HUES6 (cell line): ENCODE measurements at regions not wholly inside any gene's neighbourhood (a gene's known extent, or its start where the extent isn't known, plus 50 kb on each side); places are given as distances from the start of the nearest gene placed in this dataset.

ENCODE experiments used
- H3K27ac ChIP-seq: 2 replicates; pipeline ENCODE4 v1.7.0; 2013; ENCODE audit warnings: low read depth, mild to moderate bottlenecking, low read length, inconsistent platforms
- H3K27me3 ChIP-seq: 2 replicates; pipeline ENCODE4 v1.6.1; 2013; ENCODE audit warnings: low read length; ENCODE audit not compliant: control insufficient read depth, insufficient read depth
- H3K36me3 ChIP-seq: 2 replicates; pipeline ENCODE4 v1.6.1; 2013; ENCODE audit warnings: low read length; ENCODE audit not compliant: control insufficient read depth, insufficient read depth
- H3K4me1 ChIP-seq: 2 replicates; pipeline ENCODE4 v1.6.1; 2013; ENCODE audit warnings: low read length; ENCODE audit not compliant: control insufficient read depth, insufficient read depth
- H3K4me3 ChIP-seq: 2 replicates; pipeline ENCODE4 v1.5.1; 2013; ENCODE audit warnings: low read depth, low read length
- H3K9ac ChIP-seq: one replicate; pipeline ENCODE4 v1.6.1; 2013; ENCODE audit warnings: mild to moderate bottlenecking, low read length
- H3K9me3 ChIP-seq: 2 replicates; pipeline ENCODE4 v1.6.1; 2013; ENCODE audit warnings: low read depth, low read length; ENCODE audit not compliant: control insufficient read depth, insufficient read depth

DNA sequence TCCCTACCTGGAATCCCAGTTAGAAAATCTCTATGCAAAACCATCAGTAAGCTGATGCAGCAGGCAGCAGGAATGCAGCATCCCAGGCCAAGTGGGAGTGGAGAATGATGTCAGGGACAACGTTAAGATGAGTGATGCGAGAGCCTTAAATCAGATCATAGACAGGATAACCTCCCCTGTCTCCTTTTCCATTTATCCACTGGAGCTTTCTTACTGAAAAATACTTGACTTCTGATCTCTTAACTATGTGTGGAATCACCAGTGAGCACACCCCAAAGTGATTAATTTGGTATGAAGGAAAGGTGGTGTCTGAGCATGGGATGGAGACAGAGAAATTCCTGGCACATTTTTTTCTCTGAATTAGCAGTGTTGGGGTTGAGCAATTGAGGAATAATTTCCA lies 98.0 kb downstream of the RND3 start:
- H3K4me3 ChIP-seq = no peak overlapping the region
- H3K27ac ChIP-seq = no peak overlapping the region
- no peak overlapping the region for H3K9ac ChIP-seq
- H3K27me3 ChIP-seq = no peaks in the 10 kb centered on the region
- no peaks in the 10 kb centered on the region for H3K4me1 ChIP-seq
- H3K9me3 ChIP-seq = peaks cover 13% of the 10 kb centered on the region; the same call in 1 of the 2 replicates
- no peaks in the 10 kb centered on the region for H3K36me3 ChIP-seq

- H3K4me1 ChIP-seq = no peaks in the 10 kb centered on the region
- no peaks in the 10 kb centered on the region for H3K27me3 ChIP-seq
- H3K4me3 ChIP-seq = no peak overlapping the region
- peaks cover 13% of the 10 kb centered on the region; the same call in 1 of the 2 replicates for H3K9me3 ChIP-seq
- H3K9ac ChIP-seq = no peak overlapping the region
- no peaks in the 10 kb centered on the region for H3K36me3 ChIP-seq
- no peak overlapping the region for H3K27ac ChIP-seq
These were observed 99.2 kb downstream of the RND3 start for GRCh38 chr2:150388289-150388625.

DNA sequence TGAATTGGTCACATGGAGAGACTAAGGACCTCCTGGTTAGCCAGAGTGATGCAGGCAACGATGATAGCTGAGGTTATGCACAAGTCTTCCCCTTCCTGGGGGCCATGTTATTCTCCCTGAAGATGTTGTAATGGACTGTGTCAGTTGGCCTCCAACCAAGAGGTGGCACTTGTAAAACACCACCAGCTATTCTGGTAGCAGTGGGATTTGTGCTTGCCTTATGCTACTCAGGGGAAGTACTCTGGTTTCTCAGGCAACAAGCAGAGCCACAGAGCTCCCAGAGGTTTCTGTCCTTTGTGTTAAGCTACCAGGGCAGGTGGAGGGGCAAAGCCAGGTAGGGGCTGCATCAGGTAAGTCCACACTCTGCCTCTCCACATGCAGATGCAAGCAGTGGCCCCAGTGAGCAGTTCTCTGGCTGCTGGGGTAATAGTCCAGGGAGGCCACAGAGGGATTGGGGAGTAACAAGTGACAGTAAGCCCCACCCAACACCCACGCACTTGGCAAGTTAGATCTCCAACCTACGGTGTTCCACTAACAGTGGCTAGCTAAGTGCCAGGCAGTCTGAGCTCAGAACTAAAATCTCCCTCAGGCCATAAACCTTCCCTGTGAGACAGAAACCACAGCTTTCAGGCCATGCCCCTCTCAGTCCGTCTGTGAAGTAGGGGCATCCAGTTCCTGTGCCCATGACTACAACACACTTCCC lies 99.7 kb downstream of the RND3 start:
- Histone ChIP-seq H3K4me1 (no peaks in the 10 kb centered on the region), H3K4me3 (no peak overlapping the region), H3K36me3 (no peaks in the 10 kb centered on the region)

GRCh38 chr2:150385211-150385610 lies 102.3 kb downstream of the RND3 start:
- no peaks in the 10 kb centered on the region for H3K36me3 ChIP-seq
- no peak overlapping the region for H3K9ac ChIP-seq
- peaks cover 19% of the 10 kb centered on the region; the same call in 1 of the 2 replicates for H3K9me3 ChIP-seq
- no peaks in the 10 kb centered on the region for H3K4me1 ChIP-seq
- H3K27ac ChIP-seq = no peak overlapping the region
- H3K4me3 ChIP-seq = no peak overlapping the region
- H3K27me3 ChIP-seq = no peaks in the 10 kb centered on the region

More for the DNA sequence above, 99.7 kb downstream of the RND3 start:
- Histone ChIP-seq H3K27me3 (no peaks in the 10 kb centered on the region), H3K9ac (no peak overlapping the region), H3K9me3 (peaks cover 13% of the 10 kb centered on the region; the same call in 1 of the 2 replicates), H3K27ac (no peak overlapping the region)

- no peaks in the 10 kb centered on the region for H3K36me3 ChIP-seq
- peaks cover 19% of the 10 kb centered on the region; the same call in 1 of the 2 replicates for H3K9me3 ChIP-seq
- H3K4me3 ChIP-seq = no peak overlapping the region
- no peaks in the 10 kb centered on the region for H3K4me1 ChIP-seq
- H3K27me3 ChIP-seq = no peaks in the 10 kb centered on the region
- no peak overlapping the region for H3K27ac ChIP-seq
- H3K9ac ChIP-seq = no peak overlapping the region
These were observed 103.9 kb downstream of the RND3 start for GRCh38 chr2:150383587-150383986.

DNA sequence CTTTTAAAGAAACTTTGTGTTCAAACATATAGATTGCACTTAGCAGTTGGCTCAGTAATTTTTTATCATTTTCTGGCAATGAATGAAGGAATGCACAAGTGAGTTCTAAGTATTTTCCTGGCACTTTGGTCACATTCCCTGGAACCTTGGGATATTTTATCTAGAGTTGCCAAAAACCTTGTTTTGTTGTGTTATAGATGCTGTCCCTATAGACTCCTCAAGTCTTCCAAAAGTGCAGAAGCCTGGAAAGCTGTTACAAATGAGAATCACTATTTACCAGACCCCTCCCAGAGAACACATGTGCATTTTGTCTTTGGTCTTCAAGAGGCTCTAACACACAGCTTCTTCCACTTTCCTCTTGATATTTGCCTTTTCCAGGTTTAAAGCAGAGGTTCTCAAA lies 108.3 kb downstream of the RND3 start:
- no peak overlapping the region for H3K27ac ChIP-seq
- peaks cover 6% of the 10 kb centered on the region; the same call in 1 of the 2 replicates for H3K9me3 ChIP-seq
- H3K27me3 ChIP-seq = no peaks in the 10 kb centered on the region
- H3K9ac ChIP-seq = no peak overlapping the region
- H3K36me3 ChIP-seq = no peaks in the 10 kb centered on the region
- no peaks in the 10 kb centered on the region for H3K4me1 ChIP-seq
- H3K4me3 ChIP-seq = no peak overlapping the region

DNA sequence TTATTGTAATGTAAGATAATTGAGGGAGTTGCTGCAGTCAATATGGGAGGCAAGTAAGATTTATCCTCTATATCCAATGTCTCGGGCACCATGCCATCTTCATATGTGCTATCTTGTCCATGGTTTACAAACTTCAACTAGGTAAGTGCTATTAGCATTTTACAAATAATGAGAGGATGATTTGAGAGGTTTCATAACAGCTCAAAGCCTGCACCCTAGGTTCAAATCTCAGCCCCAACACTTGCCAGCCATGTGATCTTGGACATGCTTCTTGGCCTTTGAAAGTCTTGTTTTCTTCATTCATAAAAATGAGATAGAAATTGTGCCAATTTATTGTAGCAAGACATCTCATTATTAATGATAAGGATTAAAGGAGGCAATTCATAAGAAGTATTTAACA lies 108.8 kb downstream of the RND3 start:
- Histone ChIP-seq H3K4me3 (no peak overlapping the region), H3K4me1 (no peaks in the 10 kb centered on the region), H3K9me3 (peaks cover 6% of the 10 kb centered on the region; the same call in 1 of the 2 replicates), H3K9ac (no peak overlapping the region), H3K27me3 (no peaks in the 10 kb centered on the region), H3K36me3 (no peaks in the 10 kb centered on the region), H3K27ac (no peak overlapping the region)

- H3K27me3 ChIP-seq = no peaks in the 10 kb centered on the region
- H3K36me3 ChIP-seq = no peaks in the 10 kb centered on the region
- H3K9me3 ChIP-seq = peaks cover 3% of the 10 kb centered on the region; the same call in 1 of the 2 replicates
- H3K9ac ChIP-seq = no peak overlapping the region
- no peak overlapping the region for H3K4me3 ChIP-seq
- no peak overlapping the region for H3K27ac ChIP-seq
- H3K4me1 ChIP-seq = no peaks in the 10 kb centered on the region
These were observed 110.7 kb downstream of the RND3 start for GRCh38 chr2:150376553-150377335.

GRCh38 chr2:150375333-150375732 lies 112.1 kb downstream of the RND3 start:
- H3K9ac ChIP-seq = no peak overlapping the region
- H3K27me3 ChIP-seq = no peaks in the 10 kb centered on the region
- no peaks in the 10 kb centered on the region for H3K9me3 ChIP-seq
- H3K36me3 ChIP-seq = no peaks in the 10 kb centered on the region
- no peak overlapping the region for H3K4me3 ChIP-seq
- no peak overlapping the region for H3K27ac ChIP-seq
- no peaks in the 10 kb centered on the region for H3K4me1 ChIP-seq

- Histone ChIP-seq H3K27ac (no peak overlapping the region), H3K36me3 (no peaks in the 10 kb centered on the region), H3K4me3 (no peak overlapping the region), H3K9me3 (no peaks in the 10 kb centered on the region), H3K9ac (no peak overlapping the region), H3K27me3 (no peaks in the 10 kb centered on the region), H3K4me1 (no peaks in the 10 kb centered on the region)
These were observed 113.0 kb downstream of the RND3 start for GRCh38 chr2:150374492-150374891.

GRCh38 chr2:150373374-150373773 lies 114.1 kb downstream of the RND3 start:
- H3K9ac ChIP-seq = no peak overlapping the region
- H3K9me3 ChIP-seq = no peaks in the 10 kb centered on the region
- H3K27ac ChIP-seq = no peak overlapping the region
- no peaks in the 10 kb centered on the region for H3K4me1 ChIP-seq
- H3K4me3 ChIP-seq = no peak overlapping the region
- H3K36me3 ChIP-seq = no peaks in the 10 kb centered on the region
- no peaks in the 10 kb centered on the region for H3K27me3 ChIP-seq
